GM12878 (cell line): ENCODE measurements at regions not wholly inside any gene's neighbourhood (a gene's known extent, or its start where the extent isn't known, plus 50 kb on each side); places are given as distances from the start of the nearest gene placed in this dataset.

Source experiments
- ATAC-seq: fragments of 200-7000 bp; cut with Tn5 transposase; 3 replicates; pipeline ENCODE4 v1.9.1; 2020; ENCODE audit warnings: mild to moderate bottlenecking, moderate library complexity
- BruUV-seq: library from RNA; stranded (reverse); fragments of 400-500 nt; replicated peaks from 2 replicates; lab custom pipeline; 2021; lab: Mats Ljungman, UMichigan
- CTCF ChIA-PET: fragments of 300-600 bp; sonication (Branson Sonifier 250); formaldehyde crosslinking; extraction: SDS; loops from one replicate; lab custom pipeline; 2021; ENCODE audit warnings: inconsistent platforms; lab: Yijun Ruan, JAX
- POLR2A ChIA-PET: fragments of 350-600 bp; formaldehyde crosslinking; extraction: SDS; loops from one replicate; lab custom pipeline; 2021; ENCODE audit warnings: inconsistent platforms; lab: Charles Lee
- RAD21 ChIA-PET: fragments of 300-600 bp; sonication (Branson Sonifier 250); formaldehyde crosslinking; loops from one replicate; lab custom pipeline; 2023; ENCODE audit warnings: antibody characterized with exemption; ENCODE audit not compliant: unreplicated experiment; lab: Charles Lee
- SMC1A ChIA-PET: fragments of 300-600 bp; sonication (Branson Sonifier 250); formaldehyde crosslinking; loops from one replicate; lab custom pipeline; 2023; ENCODE audit not compliant: unreplicated experiment, uncharacterized antibody; lab: Charles Lee
- DNase-seq: peaks from one replicate; pipeline ENCODE4 v3.0.0-alpha.2; 2011; ENCODE audit warnings: low read depth, low spot score
- FAIRE-seq: peaks from 3 replicates; lab custom pipeline; 2011; peaks lifted over from hg19 to GRCh38; lab: Jason Lieb, UNC
- H2AFZ ChIP-seq: 2 replicates; pipeline ENCODE4 v1.6.0; 2011; ENCODE audit warnings: low read depth, low read length, control low read depth; ENCODE audit not compliant: control insufficient read depth
- H3K27ac ChIP-seq: 2 replicates; pipeline ENCODE4 v1.5.1; 2011; ENCODE audit warnings: control low read depth; ENCODE audit not compliant: control insufficient read depth, insufficient read depth
- H3K27me3 ChIP-seq, 2 experiments: replicated peaks in 1 of 2; 2 replicates each; pipeline versions ENCODE4 v1.6.0 to v1.6.1; 2011; ENCODE audit warnings: low read length in 1 of 2; ENCODE audit not compliant: control insufficient read depth in 2 of 2, insufficient read depth in 2 of 2
- H3K36me3 ChIP-seq, 2 experiments: 2 replicates each; pipeline ENCODE4 v1.5.1; 2011; ENCODE audit warnings: low read length in 1 of 2; ENCODE audit not compliant: control insufficient read depth in 2 of 2, insufficient read depth in 2 of 2
- H3K4me1 ChIP-seq: 2 replicates; pipeline ENCODE4 v1.6.1; 2011; ENCODE audit warnings: mild to moderate bottlenecking, low read length, moderate library complexity, mixed read lengths; ENCODE audit not compliant: control insufficient read depth, insufficient read depth
- H3K4me2 ChIP-seq: 2 replicates; pipeline ENCODE4 v1.6.0; 2011; ENCODE audit warnings: control low read depth; ENCODE audit not compliant: control insufficient read depth, insufficient read depth
- H3K4me3 ChIP-seq: fragments of 200-600 bp; sonication (generic); 2 replicates; pipeline ENCODE4 v1.5.1; 2016
- H3K79me2 ChIP-seq: 2 replicates; pipeline ENCODE4 v1.6.0; 2011; ENCODE audit warnings: low read length; ENCODE audit not compliant: control insufficient read depth, insufficient read depth
- H3K9ac ChIP-seq: 2 replicates; pipeline ENCODE4 v1.8.0; 2011; ENCODE audit warnings: low read length, control low read depth, mixed read lengths; ENCODE audit not compliant: control insufficient read depth, insufficient read depth
- H3K9me3 ChIP-seq: replicated peaks from 3 replicates; pipeline ENCODE4 v1.5.1; 2011; ENCODE audit warnings: mild to moderate bottlenecking, low read length; ENCODE audit not compliant: control insufficient read depth, insufficient read depth
- H4K20me1 ChIP-seq: 2 replicates; pipeline ENCODE4 v1.6.0; 2011; ENCODE audit not compliant: control insufficient read depth, insufficient read depth
- CBFB ChIP-seq: IDR thresholded peaks from 2 replicates; pipeline ENCODE4 v1.6.1; 2016; ENCODE audit warnings: antibody characterized with exemption, low read depth
- CTCF ChIP-seq, 3 experiments: IDR thresholded peaks in 2 of 3; conservative IDR thresholded peaks in 1 of 3; 2 replicates each; pipeline ENCODE4 v1.5.1; 2011; ENCODE audit warnings: low read depth in 3 of 3, low read length in 3 of 3, mild to moderate bottlenecking in 3 of 3, control low read depth in 2 of 3, moderate library complexity in 2 of 3, inconsistent platforms in 1 of 3, mixed read lengths in 1 of 3; ENCODE audit not compliant: control insufficient read depth in 2 of 3, insufficient read depth in 1 of 3; ENCODE audit errors: extremely low read depth in 1 of 3
- CUX1 ChIP-seq: IDR thresholded peaks from 2 replicates; pipeline ENCODE4 v1.6.1; 2012; ENCODE audit warnings: improper control_type of control experiment, low read depth, low read length; ENCODE audit not compliant: insufficient replicate concordance
- FOXK2 ChIP-seq: fragments of 450-650 bp; IDR thresholded peaks from 2 replicates; pipeline ENCODE4 v1.6.1; 2017; ENCODE audit warnings: mild to moderate bottlenecking, moderate library complexity
- GATAD2B ChIP-seq: fragments of 450-650 bp; conservative IDR thresholded peaks from 2 replicates; pipeline ENCODE4 v1.6.1; 2017; ENCODE audit warnings: low read depth, mild to moderate bottlenecking, moderate library complexity
- KAT2A ChIP-seq: conservative IDR thresholded peaks from 2 replicates; pipeline ENCODE4 v1.6.1; 2011; ENCODE audit warnings: low read depth, low read length; ENCODE audit not compliant: control insufficient read depth
- RFX5 ChIP-seq: IDR thresholded peaks from 2 replicates; pipeline ENCODE4 v1.6.1; 2011; ENCODE audit warnings: low read depth, low read length, improper control_type of control experiment
- TCF7 ChIP-seq: IDR thresholded peaks from 2 replicates; pipeline ENCODE4 v1.6.1; 2014; ENCODE audit warnings: antibody characterized with exemption, borderline replicate concordance
- ZBTB33 ChIP-seq: fragments of 450-650 bp; IDR thresholded peaks from 2 replicates; pipeline ENCODE4 v1.6.1; 2017; ENCODE audit warnings: mild to moderate bottlenecking
- ZNF687 ChIP-seq: fragments of 450-650 bp; IDR thresholded peaks from 2 replicates; pipeline ENCODE4 v1.6.1; 2017; ENCODE audit warnings: mild to moderate bottlenecking, moderate library complexity
- ZSCAN29 ChIP-seq: fragments of 450-650 bp; IDR thresholded peaks from 2 replicates; pipeline ENCODE4 v1.6.1; 2017; ENCODE audit warnings: mild to moderate bottlenecking, moderate library complexity
- WGBS: methylation state at CpG from one replicate; pipeline ENCODE4 v1.1.6; 2016; ENCODE audit warnings: low lambda C conversion rate; ENCODE audit not compliant: insufficient replicate concordance, insufficient coverage; ENCODE audit errors: missing lambda C conversion rate; 5-methylcytosine and 5-hydroxymethylcytosine counted together
- in situ Hi-C: fragments of 300-500 bp; cut with MboI; formaldehyde crosslinking; loops from 9 replicates; pipeline ENCODE4 v1.14.3; 2018; ENCODE audit warnings: mixed read lengths
- intact Hi-C: fragments of 100-400 bp; cut with micrococcal nuclease; formaldehyde crosslinking; loops from one replicate; pipeline ENCODE4 v1.14.2; 2022; ENCODE audit not compliant: unreplicated experiment

- intact Hi-C loops (no loop called here), in situ Hi-C loops (no loop called here)
- WGBS = 9% methylated on average over 1 of the region's 1 CpG
- H3K9me3 ChIP-seq = no peaks in the 10 kb centered on the region; the same call in 2 of the 3 replicates
- no peak for FAIRE-seq
- H3K27ac ChIP-seq = no peak overlapping the region
- H2AFZ ChIP-seq = no peak overlapping the region
- H4K20me1 ChIP-seq = no peaks in the 10 kb centered on the region
- no peak overlapping the region for H3K9ac ChIP-seq
- no TSS peak for BruUV-seq
- SMC1A ChIA-PET = interaction anchor here (2.1 kb wide), 1 partner anchor 23 kb away, joined by 7 read pairs; no protein-coding TSS in a partner anchor
- RAD21 ChIA-PET = no interaction called here
- H3K79me2 ChIP-seq = no peaks in the 10 kb centered on the region
- ATAC-seq = no peak
- POLR2A ChIA-PET = no interaction called here
- no peak overlapping the region for H3K4me3 ChIP-seq
- no peaks in the 10 kb centered on the region for H3K36me3 ChIP-seq
- H3K4me2 ChIP-seq = no peak overlapping the region
- no peaks in the 10 kb centered on the region; the same call in 1 of the 2 replicates for H3K4me1 ChIP-seq
- H3K27me3 ChIP-seq = no peaks in the 10 kb centered on the region
- CTCF ChIA-PET = no interaction called here
- TF ChIP-seq KAT2A = no peak
- no peak for TF ChIP-seq ZBTB33
- TF ChIP-seq TCF7 = no peak
- TF ChIP-seq CTCF (IDR thresholded peaks at IDR 0.05 in 2 of 3, conservative IDR thresholded peaks at IDR 0.05 in 1 of 3; ENCODE audit: control insufficient read depth in 2 of 3, extremely low read depth in 1 of 3, insufficient read depth in 1 of 3, low read depth in 3 of 3, low read length in 3 of 3) = no peak
- TF ChIP-seq GATAD2B = no peak
- TF ChIP-seq CBFB = no peak
- no peak for TF ChIP-seq RFX5
- no peak for TF ChIP-seq FOXK2
- TF ChIP-seq ZNF687 = no peak
- no peak for TF ChIP-seq ZSCAN29
- no peak for TF ChIP-seq CUX1
- DNase-seq = no peak
Measured at GRCh38 chr18:71012789-71013188, 723.9 kb downstream of the SOCS6 start.
